Transverse colon (tissue), 4 donors: ENCODE measurements at regions not wholly inside any gene's neighbourhood (a gene's known extent, or its start where the extent isn't known, plus 50 kb on each side); places are given as distances from the start of the nearest gene placed in this dataset.
A peak's percentile ranks its signal among the peaks of the same experiment; 100 is the strongest.

Source experiments
- DNase-seq: peaks from one replicate; pipeline ENCODE4 v3.0.0-alpha.2; 2019
- H3K27ac ChIP-seq, 4 donors: fragments of 200-600 bp; sonication (generic); 2 replicates each; pipeline ENCODE4 v1.5.1; 2016 to 2018; ENCODE audit warnings: inconsistent platforms in 4 of 4
- H3K27me3 ChIP-seq: fragments of 200-600 bp; sonication (generic); 2 replicates; pipeline ENCODE4 v1.5.1; 2017; ENCODE audit warnings: inconsistent platforms
- H3K36me3 ChIP-seq, 4 donors: fragments of 200-600 bp; sonication (generic); 2 replicates each; pipeline ENCODE4 v1.5.1; 2017 to 2019; ENCODE audit warnings: inconsistent platforms in 4 of 4
- H3K4me1 ChIP-seq, 4 donors: fragments of 200-600 bp; sonication (generic); 2 replicates each; pipeline ENCODE4 v1.5.1; 2017 to 2020; ENCODE audit warnings: inconsistent platforms in 4 of 4
- H3K4me3 ChIP-seq, 4 donors: fragments of 200-600 bp; sonication (generic); 1 replicate in 1 of 4; 2 replicates in 3 of 4; pipeline versions ENCODE4 v1.5.1 to v1.6.1; 2017 to 2019; ENCODE audit warnings: inconsistent platforms in 4 of 4
- H3K9me3 ChIP-seq, 2 donors: fragments of 200-600 bp; sonication (generic); 2 replicates each; pipeline ENCODE4 v1.5.1; 2017 to 2019; ENCODE audit warnings: inconsistent platforms in 2 of 2
- CTCF ChIP-seq, 5 experiments: fragments of 200-600 bp in 3 of 5; fragments of 450-650 bp in 2 of 5; sonication (generic) in 3 of 5; IDR thresholded peaks; 1 replicate in 2 of 5; 2 replicates in 3 of 5; pipeline ENCODE4 v1.5.1; 2016 to 2017; ENCODE audit warnings: antibody characterized with exemption in 5 of 5, inconsistent platforms in 3 of 5, mild to moderate bottlenecking in 2 of 5, moderate library complexity in 1 of 5
- EP300 ChIP-seq: sonication (generic); formaldehyde crosslinking; IDR thresholded peaks from one replicate; pipeline ENCODE4 v1.6.1; 2017; ENCODE audit warnings: antibody characterized with exemption, low read depth
- POLR2A ChIP-seq: fragments of 450-650 bp; IDR thresholded peaks from one replicate; pipeline ENCODE4 v1.6.1; 2016; ENCODE audit warnings: antibody characterized with exemption, mild to moderate bottlenecking, moderate library complexity
- POLR2AphosphoS5 ChIP-seq, 3 donors: sonication (generic); formaldehyde crosslinking; IDR thresholded peaks; one replicate each; pipeline ENCODE4 v1.6.1; 2016; ENCODE audit warnings: antibody characterized with exemption in 3 of 3
- WGBS, 2 donors: methylation state at CpG; one replicate each; pipeline ENCODE4 v1.1.5; 2018; ENCODE audit warnings: low coverage in 1 of 2; 5-methylcytosine and 5-hydroxymethylcytosine counted together
- in situ Hi-C, 4 donors: fragments of 200-750 bp; cut with MboI; loops; one replicate each; pipeline versions ENCODE4 v1.15.0 to v1.15.1; 2017; ENCODE audit warnings: low sequenced_read_pairs in 3 of 4, low pct_ligation_motif_present in 1 of 4, low pct_unique_long_range_greater_than_20kb in 1 of 4
- intact Hi-C: fragments of 100-400 bp; cut with DNase I; formaldehyde crosslinking; loops from one replicate; pipeline ENCODE4 v1.15.1; 2023; ENCODE audit warnings: low total_unique reads

GRCh38 chr6:21500314-21501020 is 93.1 kb upstream of the SOX4 start:
- H3K9me3 ChIP-seq = no peaks in the 10 kb centered on the region
- H3K27me3 ChIP-seq = no peaks in the 10 kb centered on the region
- no peak for DNase-seq
- intact Hi-C loops (no loop called here), in situ Hi-C loops (no loop called here)
- no peak overlapping the region for H3K4me3 ChIP-seq
- peaks cover 0 to 36% (median 14%) of the 10 kb centered on the region in 4 donors for H3K4me1 ChIP-seq
- TF ChIP-seq CTCF (IDR thresholded peaks at IDR 0.05) (no peak), POLR2AphosphoS5 (IDR thresholded peaks at IDR 0.05) (no peak), EP300 (no peak), POLR2A (no peak)
- no peaks in the 10 kb centered on the region for H3K36me3 ChIP-seq
- WGBS, 2 donors = 37 to 38% methylated on average over 5 of the region's 5 CpGs
- peak overlapping the region in 3 of 4 donors; percentile 3 to 51 (median 42) for H3K27ac ChIP-seq

- peak; percentile 60 for DNase-seq
- TF ChIP-seq POLR2AphosphoS5 (IDR thresholded peaks at IDR 0.05) (peak; percentile 21 to 69 (median 34)), EP300 (no peak)
- in situ Hi-C loops (no loop called here), intact Hi-C loops (no loop called here)
- peaks cover 0 to 35% (median 13%) of the 10 kb centered on the region in 4 donors for H3K4me1 ChIP-seq
- H3K27ac ChIP-seq = peak overlapping the region; percentile 3 to 51 (median 30)
- H3K4me3 ChIP-seq = no peak overlapping the region
- no peaks in the 10 kb centered on the region for H3K9me3 ChIP-seq
- 41% methylated on average over 3 of the region's 3 CpGs; no CpG with 5 or more reads in 1 of the 2 donors for WGBS, 2 donors
- no peaks in the 10 kb centered on the region for H3K36me3 ChIP-seq
- no peaks in the 10 kb centered on the region for H3K27me3 ChIP-seq
Observed at GRCh38 chr6:21501021-21501354, 92.6 kb upstream of the SOX4 start.

- intact Hi-C loops = no loop called here
Observed at GRCh38 chr6:21501815-21502214, 91.7 kb upstream of the SOX4 start.

GRCh38 chr6:21502682-21503081 is 90.9 kb upstream of the SOX4 start:
- TF ChIP-seq EP300 (no peak), CTCF (IDR thresholded peaks at IDR 0.05) (no peak), POLR2A (no peak), POLR2AphosphoS5 (IDR thresholded peaks at IDR 0.05) (no peak)
- no peaks in the 10 kb centered on the region for H3K9me3 ChIP-seq
- H3K36me3 ChIP-seq = no peaks in the 10 kb centered on the region
- H3K27me3 ChIP-seq = no peaks in the 10 kb centered on the region
- in situ Hi-C loops = no loop called here
- WGBS, 2 donors = 92 to 97% methylated on average over 1 of the region's 1 CpG
- no peak for DNase-seq
- no peak overlapping the region for H3K4me3 ChIP-seq
- no peak overlapping the region for H3K27ac ChIP-seq
- intact Hi-C loops = no loop called here
- H3K4me1 ChIP-seq = peaks cover 0 to 24% (median 10%) of the 10 kb centered on the region in 4 donors

More at GRCh38 chr6:21501815-21502214, 91.7 kb upstream of the SOX4 start:
- Histone ChIP-seq H3K9me3 (no peaks in the 10 kb centered on the region), H3K36me3 (no peaks in the 10 kb centered on the region), H3K27me3 (no peaks in the 10 kb centered on the region), H3K4me3 (no peak overlapping the region), H3K27ac (peak overlapping the region in 3 of 4 donors; percentile 17 to 51 (median 42)), H3K4me1 (peaks cover 0 to 27% (median 10%) of the 10 kb centered on the region in 4 donors)
- no peak for DNase-seq
- WGBS, 2 donors = 38 to 50% methylated on average over 1 of the region's 1 CpG
- TF ChIP-seq POLR2A (no peak), POLR2AphosphoS5 (IDR thresholded peaks at IDR 0.05) (no peak), EP300 (no peak), CTCF (IDR thresholded peaks at IDR 0.05) (no peak)
- in situ Hi-C loops = no loop called here
